ENCODE measurements at regions not wholly inside any gene's neighbourhood (a gene's known extent, or its start where the extent isn't known, plus 50 kb on each side); places are given as distances from the start of the nearest gene placed in this dataset.
A peak's percentile ranks its signal among the peaks of the same experiment; 100 is the strongest.
"Not testable (repeated sequence)": the region's sequence is repeated elsewhere in the genome, so short reads cannot be mapped to it uniquely, and the experiment has no call there.

DNA sequence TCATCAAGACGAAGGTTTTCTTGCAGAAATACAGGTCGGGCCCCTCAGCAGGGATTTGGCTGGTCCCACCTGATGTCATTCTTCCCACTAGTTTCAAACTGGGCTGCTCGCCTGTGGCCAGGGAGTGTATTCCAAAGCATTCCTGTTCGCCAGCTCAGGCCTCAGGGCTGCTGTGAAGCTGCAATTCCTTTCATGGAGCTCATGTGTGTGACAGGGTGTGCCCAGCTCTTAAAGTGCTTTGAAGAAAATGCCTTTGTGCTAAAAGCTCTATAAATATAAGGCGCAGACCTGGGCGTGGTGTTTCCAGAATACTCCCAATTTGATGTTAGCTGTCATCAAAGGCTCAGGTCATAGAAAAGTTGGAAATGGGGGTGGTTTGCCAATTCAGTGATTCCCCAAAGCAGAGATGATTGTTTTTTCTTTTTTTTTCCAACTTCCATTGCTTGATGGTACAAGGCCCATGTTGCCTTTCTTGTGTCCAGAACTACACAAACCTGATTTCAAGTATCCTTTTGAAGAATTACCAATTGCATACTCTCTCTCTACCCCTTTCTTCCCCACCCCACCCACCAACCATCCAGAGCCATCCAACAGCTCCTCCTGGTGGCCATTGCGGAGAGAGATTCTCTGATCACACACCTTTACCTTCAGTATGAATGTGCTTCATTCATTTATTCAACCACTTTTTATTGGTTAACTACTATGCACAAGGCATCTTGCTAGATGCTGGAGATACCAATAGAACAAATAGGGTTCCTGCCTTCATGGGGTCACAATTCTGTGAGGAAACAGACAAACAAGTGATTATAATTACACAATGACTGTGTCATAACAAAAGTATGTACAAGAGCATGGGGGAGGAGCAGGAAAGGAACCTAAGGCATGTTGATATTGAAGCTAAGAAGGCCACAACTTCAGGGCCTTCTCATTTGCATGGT is 297.3 kb upstream of the LYZL1 start:
- peak; percentile 94 for DNase-seq (ENCODE audit: low read depth, low spot score)

DNA sequence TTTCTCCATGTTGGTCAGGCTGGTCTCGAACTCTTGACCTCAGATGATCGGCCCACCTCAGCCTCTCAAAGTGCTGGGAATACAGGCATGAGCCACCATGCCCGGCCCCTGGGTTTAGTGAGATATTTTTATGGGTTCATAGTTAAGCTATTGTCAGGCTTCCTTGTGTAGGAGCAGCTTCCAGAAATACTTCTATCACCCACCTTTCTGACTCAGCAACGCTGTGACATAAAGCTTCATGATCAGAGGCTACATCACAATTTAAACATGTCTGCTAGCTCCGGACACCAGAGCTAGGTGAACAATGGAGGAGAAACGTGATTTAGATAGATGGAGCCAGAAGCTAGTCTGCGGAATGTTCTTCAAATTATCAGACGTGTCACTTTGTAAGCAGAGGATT is 295.8 kb upstream of the LYZL1 start:
- no peak for DNase-seq (ENCODE audit: low read depth, low spot score)

DNA sequence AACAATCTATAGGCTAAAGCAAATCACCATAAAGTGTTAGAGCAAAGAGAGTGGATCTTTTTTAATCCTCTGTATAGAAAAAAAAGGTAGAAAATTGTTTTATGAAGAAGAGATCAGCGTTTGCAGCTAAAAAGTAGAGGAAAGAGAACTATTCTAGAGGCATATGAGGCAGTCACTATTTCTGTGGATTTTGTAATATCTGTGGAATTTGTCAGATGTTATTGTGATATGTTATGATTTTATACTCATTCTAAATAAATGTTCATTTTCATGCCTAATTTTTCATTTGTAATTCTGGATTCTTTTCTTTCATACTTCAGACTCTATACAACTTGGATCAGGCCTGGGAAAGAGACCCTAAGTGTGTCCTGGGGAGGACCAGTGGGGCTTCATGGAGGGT is 295.0 kb upstream of the LYZL1 start:
- DNase-seq (ENCODE audit: low read depth, low spot score): no peak

DNA sequence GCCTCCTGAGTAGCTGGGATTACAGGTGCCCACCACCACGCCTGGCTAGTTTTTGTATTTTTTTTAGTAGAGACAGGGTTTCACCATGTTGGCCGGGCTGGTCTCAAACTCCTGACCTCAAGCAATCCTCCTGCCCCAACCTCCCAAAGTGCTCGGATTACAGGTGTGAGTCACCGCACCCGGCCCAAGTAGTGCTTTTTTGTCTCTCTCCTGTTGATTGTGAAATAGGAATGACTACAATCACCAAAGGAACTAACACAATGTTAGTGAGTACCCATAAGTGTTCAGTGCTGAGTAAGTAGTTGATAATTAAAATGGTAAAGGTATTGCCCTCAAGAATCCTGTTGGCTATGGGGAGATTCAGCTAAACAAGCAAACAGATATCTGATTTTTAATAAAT is 294.1 kb upstream of the LYZL1 start:
- DNase-seq (ENCODE audit: low read depth, low spot score): not testable (repeated sequence)

DNA sequence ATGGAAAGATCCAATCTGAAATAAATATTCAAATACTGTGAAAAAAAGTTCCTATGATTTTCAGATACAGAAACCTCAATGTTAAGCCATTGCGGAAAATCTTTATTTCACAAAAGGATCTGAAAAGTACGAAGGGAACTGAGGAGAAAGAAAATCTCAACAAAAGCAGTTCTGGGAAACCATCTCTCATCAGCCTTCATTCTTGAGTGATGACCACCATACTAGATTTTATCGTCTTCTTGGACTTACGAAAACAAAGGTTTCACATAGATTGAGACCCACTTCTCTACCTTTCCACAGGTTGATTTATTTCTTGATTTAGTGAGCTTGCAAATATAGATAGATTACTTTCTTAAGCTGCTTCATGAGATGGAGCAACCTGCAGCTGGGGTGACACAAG is 293.4 kb upstream of the LYZL1 start:
- no peak for DNase-seq (ENCODE audit: low read depth, low spot score)

DNA sequence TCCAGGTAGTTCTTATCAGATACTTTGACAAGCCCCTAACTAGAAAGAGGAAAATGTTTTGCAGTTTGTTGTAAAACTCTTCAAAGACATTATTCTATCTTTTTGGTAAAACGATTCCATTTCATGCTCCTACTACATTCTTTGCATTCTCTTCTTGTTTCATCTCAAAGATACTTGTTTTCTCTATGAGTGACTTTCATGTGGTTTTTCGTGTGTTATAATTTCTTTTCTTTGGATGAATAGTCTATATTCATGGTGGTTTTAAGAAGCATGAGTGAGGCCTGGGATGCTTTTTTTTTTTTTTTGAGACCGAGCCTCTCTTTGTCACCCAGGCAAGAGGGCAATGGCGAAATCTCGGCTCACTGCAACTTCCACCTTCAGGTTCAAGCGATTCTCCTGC is 292.5 kb upstream of the LYZL1 start:
- DNase-seq (ENCODE audit: low read depth, low spot score): no peak

DNA sequence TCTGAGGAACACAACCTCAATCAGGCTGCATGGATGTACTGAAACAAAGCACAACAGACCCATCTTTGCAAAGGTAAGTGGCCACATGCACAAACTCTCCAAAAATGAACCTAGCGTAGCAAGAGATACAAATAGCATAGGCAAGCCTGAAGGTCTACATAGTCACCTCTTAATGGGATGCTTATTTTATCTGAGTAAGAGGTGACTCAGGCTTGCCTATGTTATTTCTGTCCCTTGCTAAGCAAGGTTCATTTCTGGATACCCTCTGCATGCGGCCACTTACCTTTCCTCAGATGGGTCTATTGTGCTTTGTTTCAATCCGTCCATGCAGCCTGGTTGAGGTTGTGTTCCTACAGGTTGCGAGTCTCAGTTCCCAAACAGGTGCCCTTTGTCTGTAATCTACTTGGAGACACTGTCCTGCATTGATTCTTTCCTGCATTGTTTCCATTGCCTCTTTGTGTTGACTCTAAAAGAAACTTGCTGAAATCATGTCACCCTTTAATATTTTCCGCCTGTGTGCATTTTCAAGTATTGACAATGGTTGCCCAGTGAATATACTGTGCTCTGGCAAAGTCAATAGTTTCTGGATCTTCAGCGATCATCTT is 291.8 kb upstream of the LYZL1 start:
- DNase-seq (ENCODE audit: low read depth, low spot score): no peak

DNA sequence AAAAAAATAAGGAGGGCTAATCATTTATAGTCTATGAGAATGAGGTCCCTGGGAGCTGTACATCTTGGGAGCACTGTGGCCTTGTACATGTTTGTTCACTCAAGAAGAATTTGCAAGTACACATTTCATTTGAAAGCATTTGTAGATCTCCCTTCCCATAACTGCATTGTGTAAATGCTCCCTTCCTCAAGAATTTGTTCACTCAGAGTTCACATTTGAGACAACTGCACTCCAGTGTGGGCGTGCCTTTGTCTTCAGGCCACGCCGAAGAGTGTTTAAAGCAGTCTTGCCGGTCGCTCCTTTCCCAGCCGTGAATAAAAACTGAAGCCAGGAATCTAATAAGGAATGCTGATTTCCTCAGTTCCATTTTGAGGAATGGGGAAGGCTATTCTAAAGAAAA is 291.1 kb upstream of the LYZL1 start:
- no peak for DNase-seq (ENCODE audit: low read depth, low spot score)

DNA sequence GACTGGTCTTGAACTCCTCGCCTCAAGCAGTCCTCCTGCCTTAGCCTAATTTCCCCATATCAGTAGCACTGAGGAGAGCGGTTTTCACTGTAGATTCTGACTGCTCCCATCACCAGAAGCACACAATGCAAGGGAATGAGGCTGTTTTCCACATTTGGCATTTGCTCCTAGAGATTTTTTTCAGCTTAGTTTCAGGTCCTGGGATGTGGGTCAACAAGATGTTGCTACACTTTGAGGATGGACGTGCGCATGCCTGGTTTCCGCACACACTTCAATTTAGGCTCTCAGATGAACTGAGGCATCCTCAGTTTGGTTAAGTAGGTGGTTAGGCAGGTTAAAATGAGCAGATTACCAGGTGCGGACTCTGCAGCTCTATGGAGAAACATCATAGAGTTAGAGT is 287.1 kb upstream of the LYZL1 start:
- no peak for DNase-seq (ENCODE audit: low read depth, low spot score)

DNA sequence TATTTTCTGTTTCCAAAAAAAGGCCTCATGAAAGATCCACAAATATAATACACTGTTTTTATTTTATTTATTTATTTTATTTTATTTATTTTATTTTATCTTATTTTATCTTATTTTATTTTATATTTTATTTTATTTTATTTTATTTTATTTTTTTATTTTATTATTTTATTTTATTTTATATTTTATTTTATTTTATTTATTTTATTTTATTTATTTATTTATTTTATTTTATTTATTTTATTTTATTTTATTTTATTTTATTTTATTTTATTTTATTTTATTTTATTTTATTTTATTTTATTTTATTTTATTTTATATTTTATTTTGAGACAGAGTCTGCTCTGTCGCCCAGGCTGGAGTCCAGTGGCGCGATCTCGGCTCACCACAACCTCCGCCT is 285.9 kb upstream of the LYZL1 start:
- DNase-seq (ENCODE audit: low read depth, low spot score): not testable (repeated sequence)

DNA sequence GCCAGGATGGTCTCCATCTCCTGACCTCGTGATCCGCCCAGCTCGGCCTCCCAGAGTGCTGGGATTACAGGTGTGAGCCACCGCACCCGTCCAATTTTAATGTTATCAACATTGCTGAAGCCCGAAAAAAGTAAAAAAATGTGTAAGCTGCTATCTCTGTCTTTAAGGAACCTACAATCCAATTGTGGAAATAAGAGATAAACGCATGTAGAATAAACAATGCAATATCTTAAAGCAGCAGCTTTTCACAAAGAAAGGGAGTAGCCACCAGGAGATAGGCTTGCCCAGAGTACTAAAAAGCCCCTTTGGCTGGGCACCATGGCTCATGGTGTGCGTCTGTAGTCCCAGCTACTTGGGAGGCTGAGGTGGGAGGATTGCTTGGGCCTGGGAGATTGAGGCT is 282.9 kb upstream of the LYZL1 start:
- DNase-seq (ENCODE audit: low read depth, low spot score): no peak

DNA sequence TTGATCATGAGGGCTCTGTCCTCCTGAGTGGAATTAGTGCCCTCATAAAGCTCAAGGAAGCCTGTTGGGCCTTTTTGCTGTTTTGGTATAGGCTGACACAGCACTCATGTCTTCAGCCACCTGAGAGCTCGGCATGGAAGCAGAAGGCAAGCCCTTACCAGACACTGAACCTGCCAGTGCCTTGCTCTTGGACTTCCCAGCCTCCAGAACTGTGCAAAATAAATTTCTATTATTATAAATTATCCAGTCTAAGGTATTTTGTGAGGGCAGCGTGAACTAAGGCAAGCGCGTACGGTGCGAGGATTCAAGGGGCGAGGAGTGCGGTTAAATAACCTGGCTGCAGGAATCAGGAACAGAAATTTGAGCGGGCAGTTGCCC is 281.5 kb upstream of the LYZL1 start:
- no peak for DNase-seq (ENCODE audit: low read depth, low spot score)

DNA sequence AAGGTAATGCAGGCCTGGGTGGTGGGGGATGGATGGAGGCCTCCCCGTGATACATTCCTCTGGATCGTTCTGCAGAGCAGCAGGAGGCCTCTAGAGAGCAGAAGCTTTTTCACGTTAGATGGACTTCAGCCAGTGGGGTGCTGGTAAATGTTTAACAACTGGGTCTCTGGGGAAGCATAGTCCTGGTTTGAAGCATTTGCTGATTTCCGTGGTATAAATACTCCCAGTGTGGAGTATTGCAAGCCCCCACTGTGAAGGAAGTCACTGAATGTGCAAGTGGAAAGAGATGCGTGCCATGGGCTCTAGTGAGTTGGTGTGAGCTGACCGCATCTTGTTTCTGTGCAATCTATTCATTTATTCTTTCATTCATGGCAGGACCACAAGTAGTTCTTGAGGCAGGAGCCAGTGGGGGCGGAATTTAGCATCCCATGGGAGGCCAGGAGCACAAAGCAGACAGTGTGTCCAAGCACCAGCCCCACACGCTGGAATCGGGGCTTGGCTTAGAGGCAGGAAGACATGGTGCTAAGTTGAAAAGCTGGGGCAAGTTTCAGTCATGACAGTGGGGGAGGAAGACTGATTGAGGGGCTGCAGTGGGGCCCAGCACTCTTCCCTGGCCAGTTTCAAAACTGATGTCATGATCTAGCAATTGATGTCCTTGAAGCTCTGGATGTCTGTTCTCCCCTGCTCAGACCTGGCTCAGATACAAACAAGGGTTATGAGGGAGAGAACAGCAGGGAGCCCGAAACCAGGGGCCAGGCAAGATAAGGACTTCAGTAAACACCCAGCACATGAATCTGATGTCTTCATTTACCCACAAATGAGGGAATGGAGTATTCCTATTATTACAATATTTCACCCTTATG is 280.9 kb upstream of the LYZL1 start:
- DNase-seq (ENCODE audit: low read depth, low spot score): peak; percentile 38

DNA sequence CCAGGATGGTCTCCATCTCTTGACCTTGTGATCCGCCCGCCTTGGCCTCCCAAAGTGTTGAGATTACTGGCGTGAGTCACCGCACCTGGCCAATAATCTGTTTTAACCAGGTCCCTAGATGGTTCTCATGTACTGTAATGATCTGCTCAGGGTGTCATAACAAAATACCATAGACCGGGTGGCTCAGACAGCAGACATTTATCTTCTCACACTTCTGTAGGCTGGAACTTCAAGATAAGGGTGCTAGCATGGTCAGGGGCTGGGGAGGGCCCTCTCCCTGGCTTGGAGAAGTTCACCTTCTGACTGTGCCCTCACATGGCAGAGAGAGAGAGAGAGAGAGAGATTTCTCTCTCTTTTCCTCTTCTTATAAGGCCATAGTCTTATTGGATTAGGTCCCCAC is 279.4 kb upstream of the LYZL1 start:
- no peak for DNase-seq (ENCODE audit: low read depth, low spot score)

DNA sequence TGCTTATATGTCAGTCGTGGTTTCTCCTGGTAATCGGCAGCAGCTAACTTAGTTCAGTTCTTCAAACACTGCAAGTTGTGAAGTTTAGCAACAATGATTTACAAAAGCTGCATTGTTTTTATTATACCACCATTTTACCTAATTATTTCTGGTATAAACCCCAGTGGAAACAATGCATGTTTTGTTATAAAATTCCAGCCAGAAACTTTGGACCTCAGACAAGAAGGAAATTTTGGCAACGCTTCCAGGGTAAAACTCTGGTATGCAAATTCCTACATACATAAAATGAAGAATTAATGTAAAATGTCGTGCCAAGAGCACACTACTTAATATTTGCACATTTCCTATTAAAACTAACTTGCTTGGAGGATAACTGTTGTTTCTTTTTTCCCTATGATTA is 277.4 kb upstream of the LYZL1 start:
- peak; percentile 58 for DNase-seq (ENCODE audit: low read depth, low spot score)

DNA sequence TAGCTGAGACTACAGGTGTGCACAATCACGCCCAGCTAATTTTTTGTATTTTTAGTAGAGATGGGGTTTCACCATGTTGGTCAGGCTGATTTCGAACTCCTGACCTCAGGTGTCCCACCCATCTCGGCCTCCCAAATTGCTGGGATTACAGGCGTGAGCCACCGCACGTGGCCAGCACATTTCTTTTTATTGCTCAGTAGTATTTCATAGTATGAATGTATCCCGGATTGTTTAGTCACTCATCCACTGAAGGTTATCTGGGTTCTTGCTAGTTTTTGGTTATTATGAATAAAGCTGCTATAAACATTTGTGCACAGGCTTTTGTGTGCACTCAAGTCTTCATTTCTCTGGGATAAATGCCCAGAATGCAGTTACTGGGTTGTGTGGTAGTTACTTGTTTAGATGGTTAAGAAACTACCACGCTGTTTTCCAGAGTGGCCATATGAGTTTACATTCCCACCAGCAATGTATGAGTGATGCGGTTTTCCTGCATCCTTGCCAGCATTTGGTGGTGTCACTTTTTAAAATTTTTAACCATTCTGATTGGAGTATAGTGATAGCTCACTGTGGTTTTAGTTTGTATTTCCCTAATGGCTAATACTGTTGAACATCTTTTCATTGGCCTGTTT is 275.8 kb upstream of the LYZL1 start:
- peak; percentile 54 for DNase-seq (ENCODE audit: low read depth, low spot score)

DNA sequence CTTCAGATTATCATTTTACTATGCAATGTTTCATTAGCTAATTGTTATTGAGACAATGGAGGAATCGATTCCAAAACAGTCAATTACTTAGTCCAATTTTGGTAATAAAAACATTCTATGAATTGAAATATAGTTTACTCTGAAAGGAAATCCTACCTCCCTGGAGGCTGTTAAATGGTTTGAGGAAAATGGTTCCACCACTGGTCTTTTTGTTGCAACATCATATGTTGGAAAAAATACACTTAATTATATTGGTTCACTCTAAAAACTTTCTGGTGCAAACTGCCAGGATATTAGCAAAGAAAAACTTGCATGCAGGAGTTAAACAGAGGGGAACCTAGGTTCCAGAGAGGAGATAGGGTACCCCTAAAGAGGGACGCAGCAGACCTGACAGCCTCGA is 267.3 kb upstream of the LYZL1 start:
- DNase-seq (ENCODE audit: low read depth, low spot score): no peak

DNA sequence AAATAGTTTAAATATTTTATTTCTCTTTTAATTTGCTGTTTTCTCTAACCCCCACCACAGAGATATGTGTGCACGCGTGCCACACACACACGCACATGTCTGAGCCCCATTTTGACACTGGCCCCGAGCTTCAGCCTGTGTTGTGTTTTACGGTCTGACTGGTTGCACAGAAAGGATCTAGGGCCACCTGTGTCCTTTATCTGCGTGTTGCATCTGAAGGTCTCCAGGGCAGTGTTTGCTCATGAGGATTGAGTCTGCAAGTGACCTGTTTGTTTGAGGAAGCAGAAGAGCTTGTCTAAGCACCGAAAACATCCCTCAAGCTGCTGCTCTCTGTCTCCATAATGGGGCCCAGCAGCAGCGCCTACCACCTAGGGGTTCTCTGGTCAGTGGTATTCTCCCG is 266.4 kb upstream of the LYZL1 start:
- DNase-seq (ENCODE audit: low read depth, low spot score): no peak

DNA sequence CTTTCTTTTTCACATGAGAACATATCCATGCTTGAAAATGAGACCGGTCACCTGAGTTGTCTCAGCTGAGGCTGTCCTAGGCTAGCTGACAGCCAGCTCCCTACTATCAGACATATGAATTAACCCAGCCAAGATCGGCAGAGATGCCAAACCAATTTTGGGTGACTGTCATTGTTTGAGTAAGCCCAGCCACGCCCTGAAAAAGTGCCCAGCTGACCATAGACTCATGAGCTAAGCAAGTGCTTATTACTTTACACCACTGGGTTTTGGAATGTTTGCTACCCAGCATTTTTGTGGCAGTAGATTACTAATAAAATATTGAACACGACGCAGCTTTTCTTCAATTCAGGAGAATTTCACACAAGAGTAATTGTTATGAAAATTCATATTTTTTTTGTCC is 265.2 kb upstream of the LYZL1 start:
- no peak for DNase-seq (ENCODE audit: low read depth, low spot score)

DNA sequence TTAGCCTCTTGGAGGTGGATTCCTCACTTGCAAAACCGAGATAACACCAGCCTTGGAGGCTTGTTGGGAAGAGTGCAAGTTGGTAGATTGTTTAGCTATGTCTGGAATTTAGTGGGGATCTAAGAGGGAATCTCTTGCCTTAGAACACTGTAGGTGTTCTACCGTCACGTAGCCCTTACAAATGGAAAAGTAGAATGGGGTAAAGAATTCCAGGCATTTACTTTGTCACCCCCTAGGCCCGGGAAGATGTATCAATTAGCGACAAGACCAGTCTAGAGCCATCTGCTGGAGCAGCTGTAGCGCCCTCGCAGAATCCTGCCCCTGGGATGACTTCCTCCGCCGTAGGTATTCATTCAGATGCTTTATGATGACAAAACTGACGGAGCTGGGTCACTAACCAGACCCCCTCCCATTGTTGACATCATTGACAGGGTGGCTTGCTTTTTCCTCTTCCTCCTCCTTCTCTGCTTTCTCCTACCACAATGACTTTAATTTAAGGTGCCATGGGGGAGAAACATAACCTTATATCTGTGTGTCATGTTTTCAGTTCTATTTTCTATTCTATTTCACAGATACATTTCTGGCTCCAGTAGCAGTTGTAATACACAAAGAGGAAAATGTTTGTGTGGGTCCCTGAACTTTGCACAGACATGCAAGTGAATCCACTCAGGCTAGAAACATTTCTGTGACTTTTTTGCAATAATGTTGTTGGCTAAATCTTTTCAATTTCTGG is 262.6 kb upstream of the LYZL1 start:
- DNase-seq (ENCODE audit: low read depth, low spot score): no peak

Measured in astrocyte of the hippocampus (primary cell).